Left lobe of liver (tissue), 2 donors: ENCODE measurements at regions not wholly inside any gene's neighbourhood (a gene's known extent, or its start where the extent isn't known, plus 50 kb on each side); places are given as distances from the start of the nearest gene placed in this dataset.

Experiments used
- ATAC-seq: fragments of 200-7000 bp; cut with Tn5 transposase; one replicate; pipeline ENCODE4 v1.9.1; 2020; ENCODE audit warnings: mild to moderate bottlenecking, moderate library complexity
- DNase-seq: peaks from one replicate; pipeline ENCODE4 v3.0.0-alpha.2; 2020; ENCODE audit warnings: low spot score
- donor health status: DM: no; HTN: no; CAD: no; lungs with moderate emphysema.
- donor health status: DM: no; HTN: yes; CAD: no.

DNA sequence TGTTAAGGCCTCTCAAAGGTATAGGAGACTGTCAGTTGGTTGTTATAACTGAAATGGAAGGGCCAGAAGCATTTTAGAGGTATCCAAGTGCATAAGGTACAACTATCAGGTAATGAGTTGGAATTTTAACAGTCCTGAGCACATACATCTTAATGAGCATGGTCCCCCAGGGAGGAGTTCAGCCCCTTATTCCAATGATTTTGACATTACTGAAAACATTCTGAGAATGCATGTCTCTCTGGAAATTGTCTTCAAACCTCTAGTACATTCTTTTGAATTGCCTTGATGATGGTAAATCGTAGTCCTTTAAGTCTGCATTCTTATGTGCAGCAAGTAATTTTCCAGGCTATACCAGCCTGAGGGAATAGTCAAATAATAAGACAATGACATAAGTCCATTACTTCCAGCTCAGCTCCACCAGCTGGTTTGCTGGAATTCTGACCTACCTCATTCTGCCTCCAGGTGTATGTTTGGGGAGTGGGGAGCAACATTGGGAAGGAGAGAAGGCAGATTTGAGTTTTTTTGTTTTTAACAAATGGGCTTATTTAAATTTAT is 239.2 kb downstream of the MSRB3 start:
- no peak for ATAC-seq
- DNase-seq = no peak

DNA sequence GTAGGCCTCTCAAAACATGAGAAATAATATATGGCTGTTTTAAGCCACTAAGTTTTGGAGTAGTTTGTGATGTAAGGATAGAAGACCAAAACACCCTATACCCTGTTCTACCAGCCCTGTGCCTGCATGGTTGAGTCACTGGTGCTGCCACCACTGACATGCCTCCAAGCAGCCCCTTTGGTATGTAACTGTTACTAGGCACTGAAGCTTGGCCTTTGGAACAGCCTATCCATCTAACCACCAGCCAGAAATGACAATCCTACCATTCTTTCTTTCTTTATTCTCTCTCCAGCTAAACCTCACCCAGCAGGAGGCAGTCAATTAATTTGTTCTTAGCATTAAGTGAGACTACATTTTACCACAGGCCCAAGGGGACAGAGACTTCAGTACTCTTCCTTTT is 240.3 kb downstream of the MSRB3 start:
- ATAC-seq (no peak), DNase-seq (no peak)

DNA sequence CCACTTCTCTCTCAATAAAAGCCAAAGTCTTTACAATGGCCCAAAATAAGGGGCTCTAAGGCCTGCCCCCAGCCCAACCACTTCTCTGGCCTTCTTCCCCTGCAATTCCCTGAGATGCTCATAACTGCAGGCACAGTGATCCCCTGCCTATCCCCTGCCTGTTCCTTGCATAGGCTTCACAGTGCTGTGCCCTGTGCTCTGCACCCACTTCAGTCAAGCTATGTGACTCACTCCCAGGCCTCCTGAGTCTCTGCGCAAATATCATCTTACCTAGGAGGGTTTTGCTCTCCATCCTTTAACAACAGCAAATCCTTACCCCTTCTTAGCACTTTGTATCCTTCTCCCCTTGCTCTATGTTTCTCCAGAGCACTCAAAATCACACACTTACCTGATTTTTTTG is 242.2 kb downstream of the MSRB3 start:
- no peak for DNase-seq
- ATAC-seq = no peak

DNA sequence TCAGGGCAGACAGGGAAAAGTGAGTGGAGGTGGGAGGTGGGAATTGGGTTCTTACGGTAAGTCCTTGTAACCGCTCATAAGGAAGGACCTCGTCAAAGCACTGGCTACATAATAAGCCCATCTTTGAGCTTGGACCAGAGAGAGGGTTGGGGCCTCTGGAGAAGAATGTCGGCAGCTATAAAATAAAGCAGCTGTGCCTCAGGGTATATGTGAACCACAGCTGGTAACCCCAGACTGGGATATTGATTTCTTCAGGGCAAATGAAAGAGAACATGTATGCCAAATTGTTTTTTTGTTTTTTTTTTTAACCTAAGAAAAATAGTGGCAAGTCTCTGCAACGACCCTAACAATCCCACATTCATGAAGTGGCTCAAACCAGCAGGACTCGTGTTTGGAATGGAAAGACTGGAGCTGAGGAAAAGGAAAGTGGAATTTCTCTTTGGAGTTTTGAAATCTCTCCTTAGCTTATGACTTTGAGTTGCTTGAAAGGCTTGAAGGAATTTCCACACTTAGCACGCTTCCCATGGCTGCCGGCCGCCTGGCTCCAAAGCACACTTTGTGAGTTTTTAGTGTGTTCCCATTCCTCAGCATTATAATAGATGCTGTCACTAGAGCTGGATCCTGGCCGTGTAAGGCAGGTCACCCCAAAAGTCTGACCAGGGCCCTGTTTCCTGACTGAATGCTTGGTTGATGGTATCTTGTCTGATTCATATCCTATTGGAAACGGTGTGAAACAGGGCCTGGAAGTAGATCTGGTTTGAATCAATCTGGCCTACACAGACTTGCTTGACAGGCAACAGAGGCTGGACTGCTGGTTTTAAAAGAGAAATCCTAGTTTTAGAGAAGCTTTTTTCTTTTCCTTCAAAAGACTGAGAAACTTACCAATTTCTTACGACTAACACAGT is 244.7 kb downstream of the MSRB3 start:
- DNase-seq = no peak
- ATAC-seq = no peak

DNA sequence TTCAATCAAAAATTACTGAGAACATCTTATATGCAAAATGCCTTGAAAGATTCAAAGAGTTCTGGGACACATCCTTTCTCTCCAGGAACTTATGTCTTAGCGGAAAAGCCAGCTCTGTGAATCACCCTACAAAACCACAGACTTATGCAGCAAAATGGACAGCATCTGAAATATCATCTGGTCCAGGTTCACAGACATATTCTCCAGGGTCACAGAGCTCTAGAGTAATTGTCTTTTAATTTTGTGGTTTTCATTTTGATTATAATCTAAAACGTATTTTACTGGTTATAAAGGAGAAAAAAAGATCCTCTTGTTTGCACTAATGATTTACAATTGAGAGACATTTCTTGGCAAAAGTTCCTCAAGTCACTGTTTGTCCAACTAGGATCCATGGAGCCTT is 246.2 kb downstream of the MSRB3 start:
- ATAC-seq (no peak), DNase-seq (no peak)

DNA sequence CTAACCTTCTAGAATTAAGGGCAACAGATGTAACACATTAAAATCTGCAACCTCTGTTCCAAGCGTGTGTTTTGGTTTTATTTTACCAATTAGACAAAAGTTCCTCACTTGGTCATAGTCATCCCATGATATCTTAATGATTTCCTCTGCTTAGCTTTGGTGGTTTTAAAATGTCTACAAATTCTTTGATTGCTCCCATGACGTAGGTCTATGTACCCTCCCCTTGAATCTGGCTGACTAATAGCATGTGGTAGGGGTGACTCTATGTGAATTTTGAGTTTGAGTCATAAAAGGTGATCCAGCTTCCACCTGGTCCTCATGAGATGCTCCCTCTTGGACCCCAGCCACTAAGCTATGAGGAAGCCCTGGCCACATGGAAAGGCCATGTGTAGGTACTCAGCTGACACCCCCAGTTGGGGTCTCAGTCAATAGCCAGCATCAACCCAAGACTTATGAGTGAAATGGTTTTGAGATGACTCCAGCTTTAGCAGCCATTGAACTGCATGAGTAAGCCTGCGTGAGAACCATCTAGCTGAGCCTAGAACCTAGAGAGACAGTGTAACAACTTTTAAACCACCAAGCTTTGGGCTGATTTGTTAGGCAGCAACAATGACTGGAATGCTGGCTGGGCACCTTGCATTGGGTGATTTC is 247.1 kb downstream of the MSRB3 start:
- ATAC-seq = no peak
- DNase-seq = no peak

DNA sequence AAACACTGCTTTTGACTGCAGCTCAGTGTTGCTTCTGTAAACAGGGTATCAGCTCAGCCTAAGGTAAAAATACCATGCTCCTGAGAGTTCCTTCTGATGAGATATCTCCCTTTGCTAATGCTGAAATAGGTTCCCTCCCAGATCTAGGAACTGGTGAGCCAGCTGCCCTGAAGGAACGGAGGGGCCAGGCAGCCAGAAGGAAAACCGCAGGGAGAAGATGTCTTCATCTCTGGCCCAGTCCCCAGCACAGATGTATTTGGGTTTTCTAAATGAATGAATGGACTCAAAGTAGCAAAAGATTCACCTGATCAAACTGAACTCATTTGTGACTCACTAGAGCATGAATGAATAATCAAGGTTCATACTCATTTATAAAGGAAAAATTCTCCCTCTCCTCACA is 247.8 kb downstream of the MSRB3 start:
- ATAC-seq (no peak), DNase-seq (no peak)

DNA sequence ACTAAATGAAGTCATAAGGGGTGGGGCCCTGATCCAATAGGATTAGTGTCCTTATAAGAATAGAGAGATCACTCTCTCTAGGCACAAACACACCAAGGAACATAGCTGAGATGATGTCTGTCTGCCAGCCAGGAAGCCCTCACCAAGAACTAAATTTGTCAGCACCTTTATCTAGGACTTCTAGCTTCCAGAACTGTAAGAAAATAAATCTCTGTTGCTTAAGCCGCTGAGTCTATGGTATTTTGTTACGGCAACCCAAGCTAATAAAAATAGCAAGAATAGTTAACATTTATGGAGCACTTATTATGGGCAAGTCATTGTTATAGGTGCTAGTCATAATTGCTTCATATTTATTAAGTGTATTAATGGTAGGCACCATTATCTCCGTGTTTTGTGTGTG is 249.6 kb downstream of the MSRB3 start:
- ATAC-seq = no peak

DNA sequence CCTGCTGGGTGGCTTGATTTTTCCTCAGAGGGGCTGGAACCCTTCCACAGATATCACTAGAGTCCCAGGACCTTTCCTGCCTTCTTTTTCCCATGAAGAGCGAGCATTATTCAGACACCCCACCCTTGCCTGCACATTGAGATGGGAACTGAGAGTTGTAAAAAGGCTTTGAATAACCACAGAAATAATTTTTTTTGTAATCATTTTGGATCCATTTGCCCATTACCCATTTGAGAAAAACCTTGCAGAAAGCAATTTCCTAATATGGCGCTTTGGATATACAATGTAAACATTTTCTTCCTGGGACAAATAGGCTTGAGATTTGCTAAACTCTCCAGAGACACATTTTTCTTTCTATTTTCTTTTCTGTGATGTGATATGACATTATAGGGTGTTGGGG is 250.6 kb downstream of the MSRB3 start:
- DNase-seq (no peak), ATAC-seq (no peak)

More for the DNA sequence above, 249.6 kb downstream of the MSRB3 start:
- no peak for DNase-seq

DNA sequence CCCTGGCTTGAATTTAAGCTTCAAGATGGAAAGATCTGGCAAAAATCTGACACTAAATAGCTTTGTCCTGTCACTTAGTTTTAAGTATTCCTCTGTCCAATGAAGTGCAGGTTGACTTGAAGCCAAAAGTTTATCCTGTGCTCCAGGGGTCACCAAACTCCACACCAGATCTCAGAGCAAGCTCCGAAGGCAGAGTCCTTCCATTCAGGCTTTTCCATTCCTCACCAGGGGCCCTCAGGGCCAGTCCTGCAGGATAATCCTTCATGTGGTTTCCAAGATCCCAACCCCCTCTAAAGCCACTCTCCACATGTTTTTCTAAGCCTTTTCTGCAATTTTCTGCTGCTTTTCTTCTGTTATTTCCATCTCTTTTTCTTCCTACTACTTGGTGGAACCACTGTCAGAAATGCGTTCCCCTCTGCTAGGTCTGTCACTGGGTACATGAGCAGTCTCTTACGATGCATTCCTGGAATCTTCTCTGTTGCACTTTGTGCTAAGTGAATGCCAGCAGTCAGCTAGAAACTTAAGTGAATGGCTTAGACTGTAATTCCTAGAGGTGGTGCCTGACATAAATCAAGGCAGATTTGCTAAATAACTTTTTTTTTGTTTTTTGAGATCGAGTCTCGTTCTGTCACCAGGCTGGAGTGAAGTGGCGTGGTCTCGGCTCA is 251.4 kb downstream of the MSRB3 start:
- ATAC-seq (no peak), DNase-seq (no peak)

DNA sequence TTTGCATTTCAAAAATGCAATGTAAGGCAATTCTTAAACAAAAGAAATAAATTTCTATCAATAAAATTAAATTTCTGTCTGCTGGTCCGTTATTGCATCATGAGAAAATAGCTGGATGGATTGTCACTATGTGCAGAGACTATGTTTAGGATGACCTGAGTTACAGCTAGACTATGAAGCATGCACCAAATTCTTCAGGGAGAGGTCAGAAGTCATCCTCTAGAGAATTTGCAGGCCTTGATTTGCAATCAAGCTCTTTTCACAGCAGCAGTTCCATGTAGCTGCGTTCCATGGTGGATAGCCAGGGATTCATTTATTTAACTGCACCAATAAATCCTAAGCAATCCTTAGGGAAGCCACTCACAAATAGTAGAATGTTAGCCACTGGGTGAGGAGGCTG is 253.7 kb downstream of the MSRB3 start:
- no peak for ATAC-seq
- DNase-seq = no peak

DNA sequence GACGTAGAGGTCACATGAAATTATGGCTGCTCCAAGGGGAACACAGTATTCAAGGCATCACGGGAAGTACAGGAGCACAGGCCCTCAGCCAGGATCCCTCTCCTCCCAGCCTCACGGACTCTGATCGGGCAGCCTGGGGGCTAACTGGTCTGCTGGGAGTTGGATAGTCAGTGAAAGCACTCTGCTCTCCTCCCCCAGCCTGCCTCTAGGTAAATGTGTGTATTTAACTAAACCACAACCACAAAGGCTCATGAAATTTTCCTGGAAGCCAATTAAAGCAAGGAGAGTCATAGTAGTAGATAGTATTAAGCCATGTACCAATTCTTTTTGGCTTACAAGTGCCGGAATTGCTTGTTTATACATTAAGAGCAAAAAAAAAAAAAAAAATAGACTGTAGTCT is 254.3 kb downstream of the MSRB3 start:
- ATAC-seq = no peak

DNA sequence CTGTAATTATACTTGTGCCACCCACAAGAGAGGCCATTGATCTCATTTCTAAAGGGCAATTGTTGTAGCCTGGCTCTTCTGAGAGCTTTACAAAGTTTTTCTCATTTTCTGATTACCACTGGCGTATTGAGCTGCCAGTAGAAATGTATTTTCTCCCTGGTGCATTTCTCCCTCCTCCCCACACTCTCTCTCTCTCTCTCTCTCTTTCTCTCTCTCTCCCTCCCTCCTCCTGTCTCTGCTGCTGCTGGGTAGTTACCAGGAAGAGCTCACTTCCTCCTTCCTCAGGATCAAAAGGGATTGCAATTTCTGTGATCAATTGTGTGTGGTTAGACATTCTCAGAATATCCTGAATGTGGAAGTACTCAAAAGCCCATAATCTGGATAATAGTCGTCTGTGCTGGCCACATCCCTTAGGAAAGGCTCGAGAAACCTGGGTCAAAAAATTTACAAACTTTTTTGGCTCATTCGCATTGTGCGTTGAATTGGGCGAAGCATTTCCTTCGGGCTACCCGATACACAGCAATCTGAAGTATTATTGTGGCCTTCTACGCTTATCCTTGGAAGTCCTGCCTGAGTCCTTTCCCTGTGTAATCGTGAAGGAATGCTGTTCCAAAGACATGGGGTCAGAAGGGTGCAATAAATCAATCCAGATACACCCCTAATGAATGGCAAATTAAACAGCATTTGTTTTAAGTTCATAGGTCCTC is 254.8 kb downstream of the MSRB3 start:
- DNase-seq (no peak), ATAC-seq (no peak)

More for the DNA sequence above, 254.3 kb downstream of the MSRB3 start:
- no peak for DNase-seq

DNA sequence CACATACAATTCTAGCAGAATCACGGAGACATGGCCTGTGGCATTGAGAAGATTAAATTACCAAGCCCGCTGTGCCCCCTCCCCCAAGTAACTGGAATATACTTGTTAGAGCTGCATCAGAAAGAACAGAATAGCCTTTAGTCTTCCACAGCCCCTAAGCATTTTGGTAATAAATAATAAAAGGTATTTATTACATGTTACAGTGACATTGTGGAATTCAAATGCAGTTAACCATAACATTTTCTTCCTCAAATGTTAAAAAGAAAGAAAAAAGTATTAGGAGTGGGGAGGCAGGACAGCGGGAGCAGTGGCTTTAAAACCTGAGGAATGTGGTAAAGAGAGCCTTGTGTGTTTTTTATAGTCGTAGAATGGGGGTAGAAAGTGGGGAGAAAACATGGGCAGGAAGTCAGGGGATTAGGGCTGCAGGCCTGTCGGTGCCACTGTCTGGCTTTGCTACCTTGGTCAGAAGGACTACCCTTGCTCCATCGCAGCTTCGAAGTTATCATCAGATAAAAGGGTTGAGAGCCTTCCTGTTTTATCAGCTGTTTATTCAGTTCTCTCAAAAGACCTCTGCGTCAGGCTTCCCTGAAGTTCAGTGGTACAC is 255.9 kb downstream of the MSRB3 start:
- ATAC-seq (no peak), DNase-seq (no peak)

DNA sequence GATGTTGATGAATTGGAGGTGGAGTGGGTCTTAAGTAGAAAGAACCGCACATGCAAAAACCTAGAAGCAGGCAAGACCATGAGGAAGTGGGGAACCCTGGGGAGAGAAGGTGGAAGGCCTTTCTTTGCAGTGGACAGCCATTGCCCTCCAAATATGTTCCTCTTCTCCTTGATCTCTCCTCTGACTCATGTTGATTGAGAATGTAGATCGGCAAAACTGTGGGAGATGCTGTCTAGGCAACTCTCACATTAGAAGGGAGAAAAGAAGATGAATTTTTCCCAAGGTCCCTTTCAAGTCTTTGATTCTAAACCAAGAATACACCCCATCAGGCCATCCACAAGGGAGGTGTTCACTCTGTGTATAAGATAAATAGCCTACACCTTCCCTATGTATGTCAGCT is 257.5 kb downstream of the MSRB3 start:
- ATAC-seq (no peak), DNase-seq (no peak)

DNA sequence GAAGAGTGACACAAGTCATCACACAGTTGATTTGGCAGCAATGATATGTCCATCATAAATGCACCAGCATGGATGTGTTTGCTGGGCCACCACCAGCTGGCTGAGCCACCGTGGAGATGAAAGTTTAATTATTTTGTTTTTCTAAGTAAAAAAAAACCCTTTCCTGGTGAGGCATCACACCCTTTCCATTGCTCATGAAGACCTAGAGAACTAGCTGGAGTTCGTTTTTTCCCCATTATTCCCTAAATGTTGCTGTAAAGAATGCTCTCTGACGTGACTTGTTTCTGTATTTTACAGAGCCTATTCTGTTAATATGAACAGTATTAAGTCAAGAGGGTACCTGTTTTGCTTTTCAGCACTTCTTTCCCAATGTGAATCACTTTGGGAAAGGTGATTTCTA is 257.9 kb downstream of the MSRB3 start:
- ATAC-seq = no peak
- DNase-seq = no peak

DNA sequence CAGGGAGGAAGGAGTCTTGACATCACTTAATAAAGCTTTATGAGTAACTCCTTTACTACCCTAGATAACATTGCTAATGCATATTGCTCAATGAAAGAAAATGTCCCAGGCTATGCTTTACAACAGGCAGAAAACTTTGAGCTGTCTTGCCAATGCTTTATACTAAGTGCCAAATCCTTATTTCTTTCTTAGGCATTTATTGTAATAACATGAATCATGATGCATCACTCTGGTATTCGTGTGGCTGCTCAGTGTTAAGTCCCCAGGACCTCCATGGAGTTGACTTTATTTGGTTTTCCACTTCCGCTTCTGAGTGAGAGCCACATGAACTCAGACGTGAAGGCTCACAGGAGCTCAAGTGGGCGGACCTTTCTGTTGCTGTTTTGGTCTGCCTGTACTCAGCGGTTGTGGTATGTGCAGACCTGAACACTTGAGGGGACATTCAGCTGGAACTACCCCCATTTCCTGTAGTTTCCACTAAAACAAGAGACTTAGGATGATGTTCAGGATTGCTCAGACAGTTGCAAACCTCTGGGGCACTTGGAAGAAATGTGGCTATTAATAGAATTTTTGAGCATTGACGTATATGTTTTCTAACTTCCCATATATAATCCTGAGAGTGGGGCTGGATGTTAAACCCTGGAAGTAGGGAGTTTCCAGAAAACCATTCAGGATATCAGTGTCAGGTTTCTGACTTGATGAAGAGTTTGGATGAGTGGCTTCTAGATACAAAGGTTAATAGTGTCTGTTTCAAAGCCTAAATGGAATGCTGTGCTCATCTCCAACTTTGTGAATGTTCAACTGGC is 258.6 kb downstream of the MSRB3 start:
- ATAC-seq = peak; percentile 39
- no peak for DNase-seq

DNA sequence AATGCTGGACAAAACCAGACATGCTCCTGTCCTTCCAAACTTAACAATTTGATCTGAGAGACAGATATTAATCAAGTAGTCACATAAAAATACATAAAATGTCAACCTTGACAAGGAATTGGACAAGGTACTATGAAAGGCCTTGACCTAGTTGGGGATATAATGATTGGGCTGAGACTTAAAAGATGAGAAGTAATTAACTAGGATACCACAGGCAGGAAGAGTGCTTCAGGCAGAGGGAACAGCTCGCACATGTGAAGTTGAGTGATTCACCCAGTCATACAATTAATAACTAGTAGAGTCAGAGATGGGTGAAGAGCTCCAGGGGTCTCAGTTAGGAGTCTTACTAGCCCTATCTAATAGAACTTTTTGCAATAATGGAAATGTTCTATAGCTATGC is 259.5 kb downstream of the MSRB3 start:
- ATAC-seq (no peak), DNase-seq (no peak)

DNA sequence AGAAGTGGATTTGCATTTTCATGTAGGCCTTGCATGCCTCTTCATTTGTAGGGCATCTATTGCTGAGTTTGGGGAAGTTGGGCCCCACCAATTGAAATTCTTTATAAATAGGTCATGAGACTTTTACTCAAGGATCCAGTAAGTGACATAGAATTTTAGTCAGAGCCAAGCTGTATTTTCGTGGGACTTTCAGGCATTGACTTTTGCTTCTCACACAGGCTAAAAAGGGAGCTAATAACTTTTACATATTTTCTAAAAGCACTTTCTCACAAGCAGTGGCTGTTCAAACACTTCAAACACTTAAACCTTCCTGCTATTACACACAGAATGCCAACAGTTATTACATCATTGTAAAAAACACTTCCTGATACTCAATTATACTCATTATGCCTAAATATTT is 260.5 kb downstream of the MSRB3 start:
- no peak for ATAC-seq

DNA sequence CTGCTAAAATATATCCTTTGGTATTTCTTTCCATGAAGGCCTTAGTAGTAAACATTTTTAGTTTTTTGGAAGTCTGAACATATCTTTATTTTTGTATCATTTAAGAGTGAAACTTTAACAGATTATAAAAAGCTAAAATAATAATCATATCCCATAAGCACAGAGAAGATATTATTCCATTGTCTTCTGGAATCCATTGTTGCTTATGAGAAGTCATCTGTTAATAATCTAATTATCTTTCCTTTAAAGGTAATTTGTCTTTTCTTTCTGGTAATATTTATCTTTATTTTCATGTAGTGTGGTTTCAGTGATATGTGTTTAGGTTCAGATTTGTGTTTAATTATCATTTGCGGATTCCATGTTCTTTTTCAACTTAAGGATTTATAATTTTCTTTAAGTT is 261.7 kb downstream of the MSRB3 start:
- DNase-seq (no peak), ATAC-seq (no peak)

More for the DNA sequence above, 260.5 kb downstream of the MSRB3 start:
- no peak for DNase-seq
